ENCODE measurements at regions not wholly inside any gene's neighbourhood (a gene's known extent, or its start where the extent isn't known, plus 50 kb on each side); places are given as distances from the start of the nearest gene placed in this dataset.

DNA sequence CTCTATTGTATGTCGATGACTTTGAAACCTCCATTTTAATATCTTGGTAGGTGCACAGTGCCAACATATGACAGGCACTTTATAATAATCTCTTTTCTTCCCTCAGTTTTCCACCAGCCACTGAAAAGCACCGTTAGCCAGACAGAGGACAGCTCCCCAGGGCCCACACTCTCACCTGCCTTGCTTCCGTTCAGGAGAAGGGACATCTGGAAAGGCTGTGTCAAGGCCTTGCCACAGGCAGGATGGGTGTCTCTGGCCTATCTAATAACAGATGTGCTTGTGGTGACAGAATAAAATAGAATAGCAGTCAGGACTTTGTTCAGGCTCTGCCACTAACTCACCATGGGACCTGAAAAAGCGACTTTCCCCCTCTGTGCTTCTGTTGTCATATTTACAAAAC lies 75.5 kb upstream of the CCDC167 start:
- no peaks in the 10 kb centered on the region for H4K20me1 ChIP-seq (ENCODE audit: insufficient read depth, low read length)
- in situ Hi-C loops (cut with MboI; ENCODE audit: low sequenced_read_pairs), result no loop called here
- no peak overlapping the region for H2AK9ac ChIP-seq (replicated peaks; ENCODE audit: low read depth, low read length, poor library complexity)
- H3K23ac ChIP-seq (ENCODE audit: low read depth, low read length), result no peak overlapping the region
- H3K27me3 ChIP-seq (ENCODE audit: control insufficient read depth, insufficient read depth, low read length), result peaks cover 14% of the 10 kb centered on the region
- H2BK5ac ChIP-seq (ENCODE audit: low read depth, low read length, poor library complexity, severe bottlenecking), result no peak overlapping the region
- H3K9ac ChIP-seq (ENCODE audit: low read depth, low read length), result no peak overlapping the region
- DNase-seq (no peak), ATAC-seq (ENCODE audit: low read depth) (no peak)
- H3K4me2 ChIP-seq (ENCODE audit: low read depth, low read length), result no peak overlapping the region
- intact Hi-C loops (cut with micrococcal nuclease), result no loop called here
- TF ChIP-seq SMC3 (IDR thresholded peaks at IDR 0.05; ENCODE audit: low read depth, low read length) (no peak), MXI1 (IDR thresholded peaks at IDR 0.05; ENCODE audit: borderline replicate concordance, low read depth, low read length) (no peak), BHLHE40 (IDR thresholded peaks at IDR 0.05; ENCODE audit: low read depth, low read length) (no peak), CHD1 (IDR thresholded peaks at IDR 0.05; ENCODE audit: low read depth, low read length) (no peak), RFX5 (IDR thresholded peaks at IDR 0.05; ENCODE audit: low read depth, low read length) (no peak), RAD21 (IDR thresholded peaks at IDR 0.05; ENCODE audit: low read length) (no peak), NFE2L2 (IDR thresholded peaks at IDR 0.05; ENCODE audit: low read depth, low read length) (no peak), RCOR1 (IDR thresholded peaks at IDR 0.05; ENCODE audit: insufficient replicate concordance, low read length) (no peak), MAFK (IDR thresholded peaks at IDR 0.05; ENCODE audit: low read depth, low read length) (no peak), POLR2A (IDR thresholded peaks at IDR 0.05; ENCODE audit: low read depth, low read length) (no peak), MAZ (IDR thresholded peaks at IDR 0.05; ENCODE audit: borderline replicate concordance, low read depth, low read length) (no peak), CEBPB (IDR thresholded peaks at IDR 0.05; ENCODE audit: low read depth, low read length) (no peak), FOS (IDR thresholded peaks at IDR 0.05; ENCODE audit: low read depth, low read length) (no peak)
- TF ChIP-seq, protein P1, sequence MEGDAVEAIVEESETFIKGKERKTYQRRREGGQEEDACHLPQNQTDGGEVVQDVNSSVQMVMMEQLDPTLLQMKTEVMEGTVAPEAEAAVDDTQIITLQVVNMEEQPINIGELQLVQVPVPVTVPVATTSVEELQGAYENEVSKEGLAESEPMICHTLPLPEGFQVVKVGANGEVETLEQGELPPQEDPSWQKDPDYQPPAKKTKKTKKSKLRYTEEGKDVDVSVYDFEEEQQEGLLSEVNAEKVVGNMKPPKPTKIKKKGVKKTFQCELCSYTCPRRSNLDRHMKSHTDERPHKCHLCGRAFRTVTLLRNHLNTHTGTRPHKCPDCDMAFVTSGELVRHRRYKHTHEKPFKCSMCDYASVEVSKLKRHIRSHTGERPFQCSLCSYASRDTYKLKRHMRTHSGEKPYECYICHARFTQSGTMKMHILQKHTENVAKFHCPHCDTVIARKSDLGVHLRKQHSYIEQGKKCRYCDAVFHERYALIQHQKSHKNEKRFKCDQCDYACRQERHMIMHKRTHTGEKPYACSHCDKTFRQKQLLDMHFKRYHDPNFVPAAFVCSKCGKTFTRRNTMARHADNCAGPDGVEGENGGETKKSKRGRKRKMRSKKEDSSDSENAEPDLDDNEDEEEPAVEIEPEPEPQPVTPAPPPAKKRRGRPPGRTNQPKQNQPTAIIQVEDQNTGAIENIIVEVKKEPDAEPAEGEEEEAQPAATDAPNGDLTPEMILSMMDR (conservative IDR thresholded peaks at IDR 0.05; ENCODE audit: low read depth, low read length), result no peak
- TF ChIP-seq, protein P2, sequence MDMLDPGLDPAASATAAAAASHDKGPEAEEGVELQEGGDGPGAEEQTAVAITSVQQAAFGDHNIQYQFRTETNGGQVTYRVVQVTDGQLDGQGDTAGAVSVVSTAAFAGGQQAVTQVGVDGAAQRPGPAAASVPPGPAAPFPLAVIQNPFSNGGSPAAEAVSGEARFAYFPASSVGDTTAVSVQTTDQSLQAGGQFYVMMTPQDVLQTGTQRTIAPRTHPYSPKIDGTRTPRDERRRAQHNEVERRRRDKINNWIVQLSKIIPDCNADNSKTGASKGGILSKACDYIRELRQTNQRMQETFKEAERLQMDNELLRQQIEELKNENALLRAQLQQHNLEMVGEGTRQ (IDR thresholded peaks at IDR 0.05; ENCODE audit: low read depth, low read length), result no peak
- TF ChIP-seq, protein P3, sequence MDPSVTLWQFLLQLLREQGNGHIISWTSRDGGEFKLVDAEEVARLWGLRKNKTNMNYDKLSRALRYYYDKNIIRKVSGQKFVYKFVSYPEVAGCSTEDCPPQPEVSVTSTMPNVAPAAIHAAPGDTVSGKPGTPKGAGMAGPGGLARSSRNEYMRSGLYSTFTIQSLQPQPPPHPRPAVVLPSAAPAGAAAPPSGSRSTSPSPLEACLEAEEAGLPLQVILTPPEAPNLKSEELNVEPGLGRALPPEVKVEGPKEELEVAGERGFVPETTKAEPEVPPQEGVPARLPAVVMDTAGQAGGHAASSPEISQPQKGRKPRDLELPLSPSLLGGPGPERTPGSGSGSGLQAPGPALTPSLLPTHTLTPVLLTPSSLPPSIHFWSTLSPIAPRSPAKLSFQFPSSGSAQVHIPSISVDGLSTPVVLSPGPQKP (IDR thresholded peaks at IDR 0.05; ENCODE audit: borderline replicate concordance, low read depth, low read length), result no peak
- H2BK120ac ChIP-seq (ENCODE audit: low read depth, low read length), result no peak overlapping the region
- CTCF ChIA-PET, result no interaction called here
- no peak overlapping the region for H3K4me3 ChIP-seq (ENCODE audit: insufficient read depth, low read depth, low read length)
- H3K4ac ChIP-seq (ENCODE audit: low read depth, low read length), result no peak overlapping the region
- H3K9me1 ChIP-seq (ENCODE audit: insufficient read depth, low read length), result peaks cover 6% of the 10 kb centered on the region
- H3K79me1 ChIP-seq (ENCODE audit: low read depth in 1 of 2, low read length in 2 of 2), result peaks cover 0 to 3% of the 10 kb centered on the region in 2 experiments; a peak in 1 of 4 replicates
- POLR2A ChIA-PET (ENCODE audit: unreplicated experiment), result no interaction called here
- dilution Hi-C loops (cut with HindIII; ENCODE audit: low sequenced_read_pairs, unreplicated experiment), result no loop called here
- no peak overlapping the region for H4K5ac ChIP-seq (ENCODE audit: low read depth, low read length)
- WGBS, 2 experiments (ENCODE audit: extremely low coverage in 2 of 2, insufficient read length in 1 of 2), result no CpG with 5 or more reads among the region's 4 CpGs
- no peak overlapping the region for H2BK20ac ChIP-seq (ENCODE audit: low read depth, low read length)
- no peak overlapping the region for H3K27ac ChIP-seq (ENCODE audit: insufficient read depth, low read length)
- H3K4me1 ChIP-seq (ENCODE audit: control insufficient read depth, insufficient read depth, low read length), result peaks cover 7% of the 10 kb centered on the region
- no peak overlapping the region for H3K56ac ChIP-seq (ENCODE audit: extremely low read depth, insufficient read depth, low read length)
- H2AFZ ChIP-seq (replicated peaks; ENCODE audit: low read length, poor library complexity), result no peak overlapping the region
- no peak overlapping the region for H3K14ac ChIP-seq (replicated peaks; ENCODE audit: low read depth, low read length)
- H3K36me3 ChIP-seq (ENCODE audit: control insufficient read depth, insufficient read depth, low read length), result no peaks in the 10 kb centered on the region
- BruUV-seq (replicated peaks), result no TSS peak
- H2AK5ac ChIP-seq (ENCODE audit: low read depth, low read length), result no peak overlapping the region
- no peaks in the 10 kb centered on the region for H3K9me3 ChIP-seq (ENCODE audit: control insufficient read depth, insufficient read depth, low read length)
- H3K18ac ChIP-seq (ENCODE audit: low read depth, low read length), result no peak overlapping the region
- no peak overlapping the region for H4K8ac ChIP-seq (ENCODE audit: low read depth in 2 of 2, low read length in 2 of 2)
- no peak overlapping the region for H4K91ac ChIP-seq (ENCODE audit: insufficient read depth, low read depth, low read length)
- no peak overlapping the region for H2BK15ac ChIP-seq (ENCODE audit: low read depth, low read length)
